AG10803 (cell line): ENCODE measurements at regions not wholly inside any gene's neighbourhood (a gene's known extent, or its start where the extent isn't known, plus 50 kb on each side); places are given as distances from the start of the nearest gene placed in this dataset.
"Not testable (repeated sequence)": the region's sequence is repeated elsewhere in the genome, so short reads cannot be mapped to it uniquely, and the experiment has no call there.

Experiments
- DNase-seq: peaks from one replicate; pipeline ENCODE4 v3.0.0; 2010; ENCODE audit warnings: low read depth
- H3K4me3 ChIP-seq: 2 replicates; pipeline ENCODE4 v1.5.1; 2011; ENCODE audit warnings: mild to moderate bottlenecking, low read length, control low read depth
- CTCF ChIP-seq: conservative IDR thresholded peaks from 2 replicates; pipeline ENCODE4 v1.5.1; 2011; ENCODE audit warnings: mild to moderate bottlenecking, low read length, control low read depth, inconsistent platforms

- no peak for DNase-seq
These were observed 116.5 kb upstream of the MAP2 start for GRCh38 chr2:209307161-209308001.

GRCh38 chr2:209308415-209308814 lies 115.4 kb upstream of the MAP2 start:
- no peak overlapping the region for H3K4me3 ChIP-seq
- TF ChIP-seq CTCF: no peak
- no peak for DNase-seq

More at GRCh38 chr2:209307161-209308001, 116.5 kb upstream of the MAP2 start:
- H3K4me3 ChIP-seq: no peak overlapping the region
- TF ChIP-seq CTCF: no peak

GRCh38 chr2:209311948-209312347 lies 111.9 kb upstream of the MAP2 start:
- no peak overlapping the region for H3K4me3 ChIP-seq
- no peak for DNase-seq
- no peak for TF ChIP-seq CTCF

GRCh38 chr2:209312450-209312849 lies 111.4 kb upstream of the MAP2 start:
- not testable (repeated sequence) for DNase-seq, H3K4me3 ChIP-seq

GRCh38 chr2:209314653-209315052 lies 109.2 kb upstream of the MAP2 start:
- no peak for TF ChIP-seq CTCF
- no peak for DNase-seq
- no peak overlapping the region for H3K4me3 ChIP-seq

- TF ChIP-seq CTCF: no peak
- H3K4me3 ChIP-seq: no peak overlapping the region
- DNase-seq: no peak
These were observed 107.7 kb upstream of the MAP2 start for GRCh38 chr2:209316141-209316540.

GRCh38 chr2:209321076-209321475 lies 102.8 kb upstream of the MAP2 start:
- no peak for DNase-seq
- TF ChIP-seq CTCF: no peak
- H3K4me3 ChIP-seq: no peak overlapping the region
